Head of caudate nucleus (tissue), 42 donors: ENCODE measurements at regions not wholly inside any gene's neighbourhood (a gene's known extent, or its start where the extent isn't known, plus 50 kb on each side); places are given as distances from the start of the nearest gene placed in this dataset.

Source experiments
- DNase-seq, 42 donors: peaks; one replicate each; pipeline versions ENCODE4 v3.0.0 to v3.0.0-alpha.2; 2020 to 2021; ENCODE audit warnings: mixed read lengths in 7 of 42
- intact Hi-C: fragments of 100-400 bp; cut with DNase I; formaldehyde crosslinking; loops from one replicate; pipeline ENCODE4 v1.15.0; 2022

DNA sequence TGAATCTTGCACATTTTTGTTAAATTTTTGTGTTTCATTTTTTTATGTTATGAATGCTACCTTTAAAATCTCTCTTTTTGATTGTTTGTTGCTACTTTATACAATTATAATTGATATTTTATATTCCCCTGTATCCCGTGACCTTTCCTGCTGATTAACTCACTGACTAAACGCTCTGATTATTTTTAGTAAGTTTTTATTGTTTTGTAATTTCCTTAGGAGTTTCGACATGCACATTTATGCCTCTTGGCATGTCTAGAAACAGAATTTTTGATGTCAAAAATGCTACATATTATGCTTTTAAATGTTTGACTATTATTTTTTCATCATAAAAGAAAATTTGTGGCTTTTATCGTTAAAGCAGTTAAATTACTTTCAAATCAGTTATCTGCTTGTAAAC is 1131.6 kb upstream of the TMEFF2 start:
- intact Hi-C loops, result no loop called here
- DNase-seq, result no peak

DNA sequence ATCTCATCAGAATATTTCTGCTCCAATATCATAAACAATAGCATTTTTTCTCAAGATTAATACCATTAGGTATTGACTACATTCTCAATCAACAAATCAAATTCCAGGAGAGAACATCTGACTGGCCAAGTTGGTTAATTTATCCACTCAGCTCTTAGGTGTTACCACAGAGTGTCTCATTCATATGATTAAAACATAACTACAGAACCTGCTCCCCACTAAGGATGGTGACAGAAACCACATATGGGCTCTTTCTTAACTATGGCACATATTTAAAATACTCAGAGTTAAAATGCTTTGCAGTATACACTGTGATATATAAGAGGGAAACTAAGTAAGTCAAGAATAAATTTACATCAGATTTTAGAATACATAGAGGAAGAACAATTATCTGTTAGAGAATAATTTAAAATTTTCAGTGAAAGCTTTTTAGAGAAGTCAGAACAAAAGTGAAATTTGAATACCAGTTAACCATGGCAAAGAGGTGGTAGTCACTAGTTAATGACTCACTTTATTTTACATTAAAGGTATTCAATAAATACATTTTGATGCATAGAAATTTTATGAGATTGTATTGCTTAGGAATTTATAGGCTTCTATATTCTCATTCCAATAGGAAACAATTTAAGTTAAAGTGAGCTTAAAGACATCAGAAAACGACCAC is 1120.8 kb upstream of the TMEFF2 start:
- intact Hi-C loops, result no loop called here
- DNase-seq, result no peak

DNA sequence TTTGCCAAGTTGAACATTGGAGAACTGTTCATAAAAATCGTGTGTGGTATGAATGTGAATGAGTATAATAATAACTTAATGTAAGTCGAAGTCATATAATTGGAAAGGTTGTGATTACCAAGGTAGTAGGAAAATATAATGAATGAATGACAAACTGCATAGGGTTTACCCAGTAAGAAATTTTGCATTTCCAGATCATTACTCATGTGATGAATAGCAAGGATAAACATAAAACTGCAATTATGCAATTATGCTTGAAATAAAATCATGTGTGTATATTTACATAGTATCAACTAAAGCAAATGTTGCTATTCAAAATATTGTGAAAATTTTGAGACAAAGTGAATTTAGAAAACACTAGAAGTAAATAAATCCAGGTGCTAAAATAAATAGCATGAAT is 1108.7 kb upstream of the TMEFF2 start:
- intact Hi-C loops, result no loop called here
- no peak for DNase-seq

DNA sequence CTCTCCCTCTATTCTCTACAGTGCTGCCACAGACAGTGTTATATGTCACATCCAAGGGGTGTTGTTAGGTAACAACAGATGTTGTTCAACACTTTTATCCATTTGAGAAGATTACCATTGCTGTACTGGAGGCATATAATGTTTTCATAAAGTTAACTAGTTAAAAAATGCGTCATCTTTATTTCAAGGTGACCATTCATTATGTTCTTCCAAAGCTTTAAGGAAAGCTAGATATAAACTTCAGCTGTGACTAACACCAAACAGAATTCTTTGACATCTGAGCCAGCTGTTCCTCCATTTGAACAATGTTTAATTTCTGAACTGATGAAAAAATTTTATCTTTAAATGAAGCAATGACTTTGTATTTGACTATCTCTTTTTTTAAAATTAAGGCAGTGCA is 1099.6 kb upstream of the TMEFF2 start:
- DNase-seq, result no peak
- intact Hi-C loops, result no loop called here

DNA sequence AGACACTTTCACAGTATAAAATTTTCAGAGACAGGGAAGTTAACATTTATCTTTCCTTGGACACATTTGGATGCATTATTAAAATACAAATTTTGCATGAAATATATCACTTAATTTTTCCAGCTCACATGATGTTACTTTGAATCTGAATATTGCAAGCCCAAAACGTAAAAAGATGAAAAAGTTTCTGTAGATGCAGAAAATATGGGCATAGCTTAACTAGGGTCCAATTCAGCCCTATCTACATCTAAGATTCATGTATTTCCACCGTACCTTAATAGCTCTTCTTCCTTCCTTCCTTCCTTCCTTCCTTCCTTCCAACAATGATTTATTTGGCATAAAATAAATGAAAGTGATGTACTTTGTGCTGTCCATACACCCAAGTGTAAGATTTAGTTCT is 1084.6 kb upstream of the TMEFF2 start:
- intact Hi-C loops, result no loop called here
- DNase-seq, result no peak

DNA sequence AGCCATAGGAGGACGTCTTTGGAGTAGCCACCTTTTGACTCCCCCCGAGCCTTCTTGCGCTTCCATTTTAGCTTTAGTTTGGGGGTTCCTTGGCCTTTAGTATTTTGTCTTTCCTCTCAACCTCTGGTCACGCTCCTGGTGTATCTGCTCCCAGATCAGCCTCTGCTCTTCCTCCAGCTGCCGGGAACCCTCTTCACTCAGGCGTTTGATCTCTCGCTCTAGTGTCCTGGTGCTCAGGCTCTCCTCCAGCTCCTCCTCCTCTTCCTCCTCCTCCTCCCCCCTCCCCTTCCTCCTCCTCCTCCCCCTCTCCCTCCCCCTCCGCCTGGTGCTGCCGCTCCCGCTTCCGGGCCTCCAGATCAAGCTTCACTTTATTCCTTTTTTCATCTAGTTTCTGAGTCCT is 1082.3 kb upstream of the TMEFF2 start:
- intact Hi-C loops, result no loop called here
- DNase-seq, result no peak

DNA sequence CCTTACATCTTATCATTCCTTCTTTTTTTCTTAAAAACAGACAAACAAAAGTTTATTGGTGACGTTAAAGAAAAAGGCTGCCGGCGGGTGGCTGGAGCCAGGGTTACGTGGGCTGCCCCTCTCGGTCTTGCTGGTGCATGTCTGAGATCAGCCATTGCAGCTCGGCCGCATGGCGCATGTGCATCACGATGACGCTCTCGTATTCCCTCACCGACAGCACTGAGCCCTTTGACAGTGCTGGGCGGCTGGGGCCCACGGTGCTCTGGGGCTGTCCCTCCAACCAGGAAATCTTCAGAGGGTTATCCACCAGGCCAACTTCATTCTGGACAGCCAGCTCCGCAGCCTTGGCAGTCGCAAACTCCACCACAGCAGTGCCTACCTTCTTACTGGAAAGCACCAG is 1081.8 kb upstream of the TMEFF2 start:
- intact Hi-C loops, result no loop called here
- DNase-seq, result no peak

DNA sequence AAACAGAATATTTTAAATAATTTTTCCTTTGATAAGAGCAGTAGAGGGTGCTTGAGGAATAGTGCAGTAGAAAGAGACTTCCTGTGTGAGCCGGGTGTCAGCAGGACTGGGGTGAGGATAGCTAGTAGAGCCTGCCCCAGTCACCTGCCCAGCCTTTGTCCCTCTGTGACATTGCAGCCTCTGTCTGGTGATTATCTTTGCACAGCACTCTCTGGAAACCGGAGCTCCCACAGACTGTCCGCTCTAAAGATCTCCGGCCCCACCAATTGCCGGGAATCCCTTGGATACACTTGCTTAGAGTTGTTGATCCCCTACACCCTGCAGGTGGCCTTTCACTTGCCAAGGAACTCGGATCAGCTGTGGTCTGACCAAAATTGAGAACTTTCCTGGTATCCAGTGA is 1081.3 kb upstream of the TMEFF2 start:
- no peak for DNase-seq
- intact Hi-C loops, result no loop called here

DNA sequence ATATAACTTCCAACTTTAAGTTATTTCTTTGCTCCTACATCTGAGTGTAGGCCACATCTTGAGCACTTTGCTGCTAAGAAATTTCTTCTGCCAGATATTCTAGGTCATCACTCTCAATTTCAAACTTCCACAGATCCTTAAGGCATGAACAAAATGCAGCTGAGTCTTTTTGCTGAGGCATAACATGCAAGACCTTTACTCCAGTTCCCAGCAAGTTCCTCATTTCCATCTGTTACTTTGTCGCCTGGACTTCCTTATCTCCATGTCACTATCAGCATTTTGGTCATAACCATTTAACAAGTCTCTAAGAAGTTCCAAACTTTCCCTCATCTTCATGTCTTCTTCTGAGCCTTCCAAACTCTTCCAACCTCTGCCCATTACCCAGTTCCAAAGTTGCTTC is 1077.3 kb upstream of the TMEFF2 start:
- no peak for DNase-seq
- intact Hi-C loops, result no loop called here

DNA sequence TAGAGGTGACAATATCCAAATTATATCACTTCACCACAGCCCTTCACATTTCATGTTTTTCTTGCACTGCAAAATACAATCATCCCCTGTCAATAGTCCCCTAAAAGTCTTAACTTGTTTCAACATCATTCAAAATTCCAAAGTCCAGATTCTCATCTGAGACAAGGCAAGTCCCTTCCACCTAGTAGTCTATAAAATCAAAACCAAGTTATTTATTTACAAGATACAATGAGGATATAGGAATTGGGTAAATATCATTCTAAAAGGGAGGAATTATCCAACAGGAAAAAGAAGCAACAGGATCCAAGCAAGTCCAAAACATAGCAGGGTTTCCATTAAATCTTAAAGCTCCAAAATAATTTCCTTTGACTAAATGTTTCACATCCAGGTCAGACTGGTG is 1076.1 kb upstream of the TMEFF2 start:
- no peak for DNase-seq
- intact Hi-C loops, result no loop called here

DNA sequence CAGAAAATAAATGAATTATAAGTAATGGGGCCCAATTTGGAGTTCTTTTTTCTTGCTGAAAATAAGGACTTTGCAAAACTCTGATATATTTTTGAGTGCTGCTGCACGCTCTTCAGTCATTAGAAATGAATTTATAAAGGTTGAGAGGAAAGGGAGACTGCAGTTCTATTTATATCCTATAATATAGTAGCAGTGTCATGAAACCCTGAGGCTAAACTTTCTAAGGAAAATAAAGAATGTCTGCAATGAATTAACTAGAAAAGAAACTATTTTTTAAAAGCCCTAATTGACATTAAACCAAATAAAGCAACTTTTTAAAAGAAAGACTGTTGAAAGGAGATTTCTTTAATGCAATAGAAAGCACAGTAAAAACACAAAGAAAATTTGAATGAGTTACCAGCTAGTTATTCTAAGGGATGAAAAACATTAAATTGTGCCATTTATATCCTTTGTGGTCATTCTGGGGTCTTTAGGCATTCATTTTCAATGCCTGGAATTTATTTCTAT is 1072.8 kb upstream of the TMEFF2 start:
- DNase-seq, result no peak
- intact Hi-C loops, result no loop called here

DNA sequence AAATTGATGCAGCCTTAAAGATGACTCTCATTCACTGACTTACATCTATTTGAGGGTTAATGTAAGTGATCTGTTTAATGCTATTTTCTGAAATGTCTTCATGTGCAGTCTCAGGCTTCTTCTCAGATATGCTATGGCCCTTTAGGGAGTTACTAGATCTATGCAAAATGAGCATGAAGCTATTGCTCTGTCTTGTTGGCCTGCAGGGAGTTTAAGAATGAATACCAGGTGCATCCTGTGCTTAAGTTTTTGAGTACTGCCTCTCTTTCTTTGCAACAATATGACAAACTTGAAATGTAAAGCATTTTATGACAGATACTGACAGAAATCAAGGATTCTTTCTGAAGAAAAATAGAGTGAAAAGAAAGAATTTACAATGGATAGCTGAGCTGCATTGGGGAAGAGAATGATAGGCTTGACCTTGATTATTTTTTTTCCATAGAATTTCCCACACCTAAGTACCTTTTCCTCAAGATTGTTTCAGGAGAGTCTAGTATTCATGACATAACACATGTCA is 1058.3 kb upstream of the TMEFF2 start:
- intact Hi-C loops, result no loop called here
- no peak for DNase-seq

DNA sequence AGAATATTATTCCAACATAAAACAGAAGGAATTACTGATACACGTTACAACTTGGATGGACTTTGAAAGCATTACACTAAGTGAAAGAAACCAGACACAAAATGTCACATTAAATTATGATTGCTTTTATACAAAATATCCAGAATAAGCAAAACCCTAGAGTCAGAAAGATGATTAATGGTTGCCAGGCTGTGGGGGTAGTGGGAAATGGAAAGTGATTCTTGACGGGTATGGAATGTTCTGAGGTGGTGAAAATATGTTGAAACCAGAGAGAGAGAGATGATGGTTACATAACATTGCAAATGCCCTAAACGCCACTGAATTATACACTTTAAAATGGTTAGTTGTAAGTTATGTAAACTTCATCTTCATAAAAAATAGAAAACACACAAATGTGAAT is 1057.2 kb upstream of the TMEFF2 start:
- no peak for DNase-seq
- intact Hi-C loops, result no loop called here

DNA sequence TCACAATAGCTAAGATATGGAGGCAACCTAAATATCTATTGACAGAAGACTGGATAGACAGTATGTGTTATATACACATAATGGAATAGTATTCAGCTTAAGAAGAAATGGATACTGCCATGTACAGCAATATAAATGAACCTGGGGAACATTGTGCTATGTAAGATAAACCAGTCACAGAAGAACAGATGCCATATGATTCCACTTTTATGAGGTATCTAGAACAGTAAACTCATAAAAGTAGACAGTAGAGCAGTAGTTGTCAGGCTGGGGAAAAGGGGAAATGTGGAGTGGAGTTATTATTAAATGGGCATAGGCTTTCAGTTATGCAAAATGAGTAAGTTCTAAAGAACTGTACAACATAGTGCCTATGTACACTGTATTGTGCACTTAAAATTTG is 1055.7 kb upstream of the TMEFF2 start:
- intact Hi-C loops, result no loop called here
- DNase-seq, result no peak

DNA sequence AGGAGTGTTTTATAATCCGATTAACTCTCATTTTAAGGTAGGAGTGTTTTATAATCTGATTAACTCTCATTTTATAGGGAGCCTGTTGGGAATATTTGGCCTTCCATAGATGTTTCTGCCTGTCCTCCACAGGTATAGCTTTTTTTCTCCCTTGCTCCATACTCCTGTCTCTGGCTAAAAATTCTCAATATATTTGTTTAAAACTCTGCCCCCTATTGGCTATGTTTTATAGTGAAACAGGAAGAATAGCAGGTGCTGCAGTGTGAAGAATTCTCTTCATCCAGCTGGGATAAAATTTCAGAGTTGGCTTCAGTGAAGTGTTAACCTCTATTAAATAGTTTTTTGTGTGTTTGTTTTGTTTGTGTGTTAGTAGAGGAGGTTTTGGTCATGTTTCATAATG is 1046.0 kb upstream of the TMEFF2 start:
- intact Hi-C loops, result no loop called here
- no peak for DNase-seq

DNA sequence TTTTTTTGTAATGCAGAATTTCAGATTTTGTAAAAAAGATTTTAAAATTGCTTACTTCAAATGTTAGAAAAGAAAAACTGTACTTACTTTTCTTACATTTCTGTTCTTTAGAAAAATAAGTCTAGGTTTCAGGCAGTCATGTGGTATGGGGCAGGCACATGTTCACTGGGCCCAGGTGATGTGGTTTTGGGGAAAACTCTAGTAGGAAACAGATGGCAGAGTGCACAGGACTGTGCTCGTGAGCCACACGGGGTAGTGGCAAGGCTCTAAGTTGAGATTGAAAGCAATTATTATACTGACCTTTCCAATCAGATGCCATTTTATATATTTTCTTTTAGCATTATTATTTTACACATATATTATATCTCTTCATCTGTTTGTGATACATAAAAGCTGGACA is 1036.9 kb upstream of the TMEFF2 start:
- intact Hi-C loops, result no loop called here
- no peak for DNase-seq

DNA sequence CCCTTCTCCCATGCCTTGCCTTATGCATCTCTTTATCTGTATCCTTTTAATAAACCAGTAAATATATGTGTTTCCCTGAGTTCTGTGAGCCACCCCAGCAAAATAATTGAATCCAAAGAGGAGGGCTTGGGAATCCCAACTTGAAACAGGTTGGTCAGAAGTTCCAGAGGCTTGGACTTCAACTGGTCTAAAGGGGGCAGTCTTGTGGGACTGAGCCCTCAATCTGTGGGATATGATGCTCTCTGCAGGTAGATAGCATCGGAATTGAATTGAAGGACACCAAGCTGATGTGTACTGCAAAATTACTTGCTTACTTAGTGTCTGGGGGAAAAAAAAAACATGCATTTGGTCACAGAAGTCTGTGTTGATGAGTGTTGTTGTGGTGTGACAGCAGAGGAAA is 1033.5 kb upstream of the TMEFF2 start:
- no peak for DNase-seq
- intact Hi-C loops, result no loop called here

DNA sequence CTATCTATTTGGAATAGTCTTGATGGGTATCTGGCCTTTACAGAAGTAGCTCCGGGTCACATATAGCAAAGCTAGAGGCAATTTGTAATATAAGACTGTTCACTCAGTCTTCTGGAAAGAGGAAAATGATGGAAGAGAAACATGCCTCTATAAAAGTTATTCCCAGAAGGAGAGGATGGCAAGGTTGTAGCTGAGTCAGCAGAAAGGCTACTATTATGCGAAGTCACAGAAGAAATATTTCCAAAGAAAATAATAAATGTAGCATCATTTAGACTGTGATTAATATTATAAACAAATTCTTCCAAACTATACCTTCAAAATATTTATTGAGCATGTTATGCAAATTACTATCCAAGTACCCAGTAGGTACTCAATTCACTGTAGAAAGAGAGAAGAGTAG is 1027.7 kb upstream of the TMEFF2 start:
- intact Hi-C loops, result no loop called here
- no peak for DNase-seq

DNA sequence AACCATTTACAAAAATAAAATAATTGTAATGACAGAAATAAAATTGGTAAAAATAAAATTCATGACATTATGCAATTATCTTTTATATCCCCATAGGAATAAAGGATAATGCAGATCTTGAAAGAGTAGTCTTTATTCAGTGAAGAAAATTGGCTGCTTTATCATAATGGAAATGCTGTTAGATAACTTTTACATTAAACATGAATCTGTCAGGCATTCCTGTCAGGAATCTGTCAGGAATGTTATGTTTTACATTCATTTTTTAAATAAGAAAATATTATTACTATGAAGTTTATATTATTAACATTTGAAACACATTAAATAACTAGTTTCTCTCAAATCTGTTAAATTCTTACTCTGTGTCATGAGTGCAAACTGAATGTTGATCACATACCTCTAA is 1024.7 kb upstream of the TMEFF2 start:
- intact Hi-C loops, result no loop called here

DNA sequence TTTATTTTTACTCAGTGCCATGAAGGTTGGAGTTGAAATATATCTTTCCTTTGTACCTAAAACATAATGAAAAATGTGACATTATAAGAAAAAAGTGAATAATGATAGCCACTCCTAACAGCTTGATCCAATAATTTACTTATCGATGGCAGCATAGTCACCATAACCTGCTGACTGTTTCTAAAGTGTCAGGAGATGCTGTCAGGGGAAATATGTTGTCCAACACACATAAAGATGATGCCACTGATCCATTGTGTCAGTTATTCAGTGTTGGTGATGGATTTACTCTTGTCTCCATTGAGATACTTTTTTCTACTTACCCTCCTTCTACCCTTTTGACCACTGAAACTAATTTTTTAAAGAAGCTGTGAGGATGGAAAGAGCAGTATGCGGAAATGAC is 1006.9 kb upstream of the TMEFF2 start:
- intact Hi-C loops, result no loop called here
- DNase-seq, result no peak

More for the DNA sequence above, 1024.7 kb upstream of the TMEFF2 start:
- DNase-seq, result no peak

DNA sequence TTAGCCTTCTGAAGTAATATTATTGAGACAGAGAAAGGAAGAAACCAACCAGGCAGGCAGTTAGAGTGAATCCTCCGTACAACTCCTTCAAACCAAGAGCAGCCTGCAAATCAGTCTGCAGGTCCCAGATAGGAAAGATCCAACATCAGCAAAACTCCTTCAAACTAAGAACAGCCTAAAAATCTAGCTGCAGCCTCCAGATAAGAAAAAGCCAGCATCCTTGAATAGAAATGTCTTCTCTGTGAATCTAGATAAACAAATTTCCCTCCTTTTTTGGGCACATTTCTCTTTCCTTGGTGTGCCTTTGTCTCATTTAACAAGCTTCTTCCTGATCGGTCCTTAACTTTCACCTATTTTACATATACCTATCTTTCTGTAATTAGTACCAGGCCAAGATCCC is 1004.6 kb upstream of the TMEFF2 start:
- DNase-seq, result no peak
- intact Hi-C loops, result no loop called here

DNA sequence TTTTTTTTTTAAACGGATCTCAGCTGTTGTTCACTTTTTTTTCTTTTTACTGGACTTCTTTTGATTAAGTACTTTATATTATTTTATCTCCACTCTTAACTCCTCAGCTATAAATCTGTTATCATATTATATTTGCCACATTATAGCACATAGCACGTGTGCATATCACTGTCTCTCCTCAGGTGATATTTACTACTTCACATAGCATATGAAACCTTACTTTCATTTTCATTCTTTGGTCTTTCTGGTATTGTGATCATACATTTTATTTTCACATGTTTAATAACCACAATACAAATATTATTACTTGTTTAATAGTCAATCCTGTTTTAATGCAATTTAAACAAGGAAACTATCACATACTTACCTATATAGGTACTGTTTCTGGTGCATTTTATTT is 993.1 kb upstream of the TMEFF2 start:
- DNase-seq, result no peak
- intact Hi-C loops, result no loop called here
